ENCODE measurements at regions not wholly inside any gene's neighbourhood (a gene's known extent, or its start where the extent isn't known, plus 50 kb on each side); places are given as distances from the start of the nearest gene placed in this dataset.

DNA sequence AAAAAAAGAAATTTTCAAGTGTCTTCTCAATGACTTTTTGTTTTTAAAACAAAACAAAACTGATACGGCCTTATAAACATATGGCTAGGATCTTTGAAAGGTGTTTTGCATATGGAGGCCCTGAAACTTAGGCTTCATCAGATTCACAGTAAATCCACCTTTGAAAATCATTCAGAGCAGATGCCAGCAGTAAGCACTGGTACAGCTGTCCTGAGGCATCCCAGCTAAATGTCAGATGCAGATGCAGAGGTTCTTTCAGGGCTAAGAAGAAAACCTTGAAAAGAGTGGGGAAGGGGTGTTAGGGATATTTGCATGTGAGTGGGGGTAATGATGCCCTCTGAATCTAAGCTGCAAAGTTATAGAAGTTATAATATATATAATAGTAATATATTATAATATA lies 56.2 kb upstream of the GNG12 start:
- no peak for DNase-seq (ENCODE audit: low read depth)
- no peak overlapping the region for H3K4me3 ChIP-seq (ENCODE audit: low read depth, low read length)
- TF ChIP-seq CTCF (IDR thresholded peaks at IDR 0.05; ENCODE audit: control insufficient read depth, extremely low read depth, insufficient read depth), result no peak

DNA sequence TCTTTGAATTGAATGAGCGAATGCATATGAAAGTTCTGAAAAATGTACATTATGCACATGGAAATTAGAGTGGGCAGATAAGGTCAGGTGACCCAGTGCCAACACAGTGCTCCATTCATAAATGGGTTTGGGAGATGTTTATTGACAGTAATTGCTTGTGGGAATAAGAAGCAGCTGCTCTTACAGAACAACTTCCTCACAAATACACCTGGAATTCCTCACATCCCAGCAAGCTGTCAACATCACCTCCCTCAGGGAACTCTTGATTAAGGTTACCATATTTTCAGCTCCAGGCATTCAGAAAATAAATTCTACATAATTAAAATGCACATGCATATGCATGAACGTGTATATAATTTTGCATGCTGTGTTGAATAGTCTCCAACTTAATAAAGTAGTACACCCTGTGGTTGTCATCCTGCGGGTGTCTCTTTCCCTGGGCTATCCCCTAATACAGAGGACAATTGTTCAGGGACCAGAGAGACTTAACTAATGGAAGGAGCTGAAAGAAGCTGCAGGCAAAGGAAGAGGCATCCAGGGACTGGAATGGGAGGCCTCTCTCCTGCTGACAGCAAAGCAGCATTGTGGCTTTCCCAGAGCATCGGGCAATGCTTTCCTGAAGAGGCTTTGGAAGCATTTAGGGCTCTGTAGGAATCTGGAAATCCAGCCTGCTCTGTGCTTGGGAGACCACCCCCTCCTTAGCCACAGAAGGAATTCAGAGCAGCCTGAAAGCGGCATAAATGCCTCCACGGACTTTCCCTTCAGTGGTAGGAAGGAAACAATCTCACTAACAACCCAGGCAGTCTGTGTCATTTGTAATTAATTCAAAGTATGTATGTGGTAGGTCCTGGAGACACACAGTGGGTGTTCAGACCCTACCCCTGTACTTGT lies 55.2 kb upstream of the GNG12 start:
- no peak for DNase-seq (ENCODE audit: low read depth)
- H3K4me3 ChIP-seq (ENCODE audit: low read depth, low read length), result no peak overlapping the region
- no peak for TF ChIP-seq CTCF (IDR thresholded peaks at IDR 0.05; ENCODE audit: control insufficient read depth, extremely low read depth, insufficient read depth)

DNA sequence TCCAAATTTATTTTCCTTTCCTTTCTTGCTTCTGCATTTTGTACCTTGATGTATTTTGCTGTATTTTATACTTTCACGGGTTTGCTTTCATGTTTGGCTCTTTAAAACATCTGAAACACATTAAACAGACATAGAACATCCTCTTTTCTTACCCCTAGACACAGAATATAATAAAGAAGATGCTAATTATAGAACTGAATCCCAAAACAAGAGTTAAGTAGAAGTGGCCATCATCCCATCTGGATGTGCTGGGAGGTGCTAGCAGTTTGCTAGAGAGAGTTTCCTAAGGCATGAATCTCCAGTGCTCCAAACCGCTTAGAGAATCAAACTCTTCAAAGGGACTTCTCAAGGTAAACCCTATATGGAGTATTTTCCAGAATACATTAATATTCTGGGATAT lies 53.9 kb upstream of the GNG12 start:
- TF ChIP-seq CTCF (IDR thresholded peaks at IDR 0.05; ENCODE audit: control insufficient read depth, extremely low read depth, insufficient read depth), result no peak
- H3K4me3 ChIP-seq (ENCODE audit: low read depth, low read length), result no peak overlapping the region
- DNase-seq (ENCODE audit: low read depth), result no peak

DNA sequence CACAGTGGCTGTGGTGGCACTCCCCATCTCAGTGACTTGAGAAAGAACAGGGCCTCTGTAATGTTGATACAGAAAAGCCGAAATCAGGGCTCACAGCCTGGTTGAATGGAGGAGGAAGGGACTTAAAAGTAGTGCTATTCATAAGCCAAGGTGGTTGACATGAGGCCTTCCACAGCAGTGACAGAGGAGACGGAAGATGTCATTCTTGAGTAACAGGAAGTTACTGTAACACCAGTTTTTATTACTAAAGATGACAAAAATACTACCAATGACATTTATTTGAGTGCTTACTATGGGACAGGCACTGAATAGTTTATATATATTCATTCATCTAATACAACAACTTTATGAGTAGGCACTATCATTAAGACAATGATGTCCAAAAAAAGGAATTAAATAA lies 52.8 kb upstream of the GNG12 start:
- TF ChIP-seq CTCF (IDR thresholded peaks at IDR 0.05; ENCODE audit: control insufficient read depth, extremely low read depth, insufficient read depth), result no peak
- H3K4me3 ChIP-seq (ENCODE audit: low read depth, low read length), result no peak overlapping the region
- no peak for DNase-seq (ENCODE audit: low read depth)

GRCh38 chr1:67883069-67883468 lies 49.8 kb upstream of the GNG12 start:
- DNase-seq (ENCODE audit: low read depth), result no peak
- TF ChIP-seq CTCF (IDR thresholded peaks at IDR 0.05; ENCODE audit: control insufficient read depth, extremely low read depth, insufficient read depth), result no peak
- no peak overlapping the region for H3K4me3 ChIP-seq (ENCODE audit: low read depth, low read length)
